Neural progenitor cell (in vitro differentiated cells): ENCODE measurements at regions not wholly inside any gene's neighbourhood (a gene's known extent, or its start where the extent isn't known, plus 50 kb on each side); places are given as distances from the start of the nearest gene placed in this dataset.

ENCODE experiments used
- EZH2 ChIP-seq: fragments of 200-600 bp; sonication (generic); IDR thresholded peaks from 2 replicates; pipeline ENCODE4 v1.6.1; 2017; ENCODE audit warnings: antibody characterized with exemption, mild to moderate bottlenecking, moderate library complexity
- TF ChIP-seq, protein P1 (sequence below): fragments of 200-600 bp; sonication (generic); IDR thresholded peaks from 2 replicates; pipeline ENCODE4 v1.5.1; 2017; ENCODE audit warnings: antibody characterized with exemption, mild to moderate bottlenecking

DNA sequence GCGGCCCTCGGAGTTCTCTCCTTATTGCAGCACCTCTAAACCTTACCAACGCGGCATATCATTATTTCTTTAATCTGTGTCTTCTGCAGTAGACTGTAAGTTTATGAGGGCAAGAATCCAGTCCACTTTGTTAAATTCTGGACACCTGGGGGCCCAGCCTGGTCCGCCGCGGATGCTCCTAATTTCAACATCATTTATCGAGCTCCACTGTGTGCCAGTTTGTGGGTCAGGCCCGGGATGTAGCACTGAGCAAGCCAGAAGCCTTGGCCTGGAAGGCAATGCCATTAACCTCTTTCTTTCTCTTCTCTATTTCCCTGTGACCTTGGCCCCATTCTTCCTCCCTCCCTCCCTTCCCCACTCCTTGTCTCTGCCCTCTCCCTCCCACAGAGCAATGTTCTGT, 70.6 kb upstream of the CACNA1E start:
- TF ChIP-seq, protein P1, sequence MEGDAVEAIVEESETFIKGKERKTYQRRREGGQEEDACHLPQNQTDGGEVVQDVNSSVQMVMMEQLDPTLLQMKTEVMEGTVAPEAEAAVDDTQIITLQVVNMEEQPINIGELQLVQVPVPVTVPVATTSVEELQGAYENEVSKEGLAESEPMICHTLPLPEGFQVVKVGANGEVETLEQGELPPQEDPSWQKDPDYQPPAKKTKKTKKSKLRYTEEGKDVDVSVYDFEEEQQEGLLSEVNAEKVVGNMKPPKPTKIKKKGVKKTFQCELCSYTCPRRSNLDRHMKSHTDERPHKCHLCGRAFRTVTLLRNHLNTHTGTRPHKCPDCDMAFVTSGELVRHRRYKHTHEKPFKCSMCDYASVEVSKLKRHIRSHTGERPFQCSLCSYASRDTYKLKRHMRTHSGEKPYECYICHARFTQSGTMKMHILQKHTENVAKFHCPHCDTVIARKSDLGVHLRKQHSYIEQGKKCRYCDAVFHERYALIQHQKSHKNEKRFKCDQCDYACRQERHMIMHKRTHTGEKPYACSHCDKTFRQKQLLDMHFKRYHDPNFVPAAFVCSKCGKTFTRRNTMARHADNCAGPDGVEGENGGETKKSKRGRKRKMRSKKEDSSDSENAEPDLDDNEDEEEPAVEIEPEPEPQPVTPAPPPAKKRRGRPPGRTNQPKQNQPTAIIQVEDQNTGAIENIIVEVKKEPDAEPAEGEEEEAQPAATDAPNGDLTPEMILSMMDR = no peak
- TF ChIP-seq EZH2 = no peak
